NCI-H187 treated with DMSO at 0.1 percent for 48 hours (cell line): ENCODE measurements at regions not wholly inside any gene's neighbourhood (a gene's known extent, or its start where the extent isn't known, plus 50 kb on each side); places are given as distances from the start of the nearest gene placed in this dataset.

Source experiments
- DNase-seq: peaks from one replicate; lab custom pipeline; 2025; lab: John Stamatoyannopoulos, UW

GRCh38 chr14:51513281-51513680, 138.4 kb upstream of the FRMD6 start:
- no peak for DNase-seq

- no peak for DNase-seq
These were observed 137.8 kb upstream of the FRMD6 start for GRCh38 chr14:51513933-51514332.

- DNase-seq: no peak
These were observed 136.1 kb upstream of the FRMD6 start for GRCh38 chr14:51515611-51516010.

GRCh38 chr14:51516706-51517395, 134.9 kb upstream of the FRMD6 start:
- DNase-seq: no peak

GRCh38 chr14:51518280-51518679, 133.4 kb upstream of the FRMD6 start:
- no peak for DNase-seq

- no peak for DNase-seq
These were observed 133.0 kb upstream of the FRMD6 start for GRCh38 chr14:51518711-51519110.

GRCh38 chr14:51520087-51520486, 131.6 kb upstream of the FRMD6 start:
- no peak for DNase-seq

GRCh38 chr14:51521764-51522163, 129.9 kb upstream of the FRMD6 start:
- no peak for DNase-seq

- no peak for DNase-seq
These were observed 128.5 kb upstream of the FRMD6 start for GRCh38 chr14:51523243-51523642.

GRCh38 chr14:51525739-51526138, 126.0 kb upstream of the FRMD6 start:
- DNase-seq: no peak

GRCh38 chr14:51527073-51527472, 124.6 kb upstream of the FRMD6 start:
- no peak for DNase-seq

GRCh38 chr14:51529736-51530135, 122.0 kb upstream of the FRMD6 start:
- DNase-seq: no peak

GRCh38 chr14:51533160-51533559, 118.5 kb upstream of the FRMD6 start:
- DNase-seq: no peak

GRCh38 chr14:51533872-51534553, 117.7 kb upstream of the FRMD6 start:
- no peak for DNase-seq

GRCh38 chr14:51534610-51535011, 117.1 kb upstream of the FRMD6 start:
- DNase-seq: no peak

- no peak for DNase-seq
These were observed 116.2 kb upstream of the FRMD6 start for GRCh38 chr14:51535443-51536044.

- no peak for DNase-seq
These were observed 112.7 kb upstream of the FRMD6 start for GRCh38 chr14:51538973-51539372.

GRCh38 chr14:51539571-51540037, 112.1 kb upstream of the FRMD6 start:
- DNase-seq: no peak

GRCh38 chr14:51540364-51540763, 111.3 kb upstream of the FRMD6 start:
- no peak for DNase-seq

- DNase-seq: no peak
These were observed 107.2 kb upstream of the FRMD6 start for GRCh38 chr14:51544471-51544870.

- no peak for DNase-seq
These were observed 106.8 kb upstream of the FRMD6 start for GRCh38 chr14:51544901-51545300.

GRCh38 chr14:51545396-51545795, 106.3 kb upstream of the FRMD6 start:
- no peak for DNase-seq

- no peak for DNase-seq
These were observed 105.6 kb upstream of the FRMD6 start for GRCh38 chr14:51546099-51546498.
